Smooth muscle cell (in vitro differentiated cells): ENCODE measurements at regions not wholly inside any gene's neighbourhood (a gene's known extent, or its start where the extent isn't known, plus 50 kb on each side); places are given as distances from the start of the nearest gene placed in this dataset.

Experiments
- DNase-seq: peaks from one replicate; lab custom pipeline; 2025; ENCODE audit not compliant: unreplicated experiment; lab: John Stamatoyannopoulos, UW
- H2AFZ ChIP-seq: fragments of 200-600 bp; sonication (generic); 2 replicates; pipeline ENCODE4 v1.6.0; 2016; ENCODE audit warnings: antibody characterized with exemption, low read depth, mild to moderate bottlenecking
- H3F3A ChIP-seq: fragments of 200-600 bp; sonication (generic); 2 replicates; pipeline ENCODE4 v1.6.0; 2017; ENCODE audit warnings: antibody characterized with exemption, low read depth
- H3K27ac ChIP-seq: fragments of 200-600 bp; sonication (generic); 2 replicates; pipeline ENCODE4 v1.5.1; 2016; ENCODE audit warnings: low read depth, mild to moderate bottlenecking
- H3K27me3 ChIP-seq: fragments of 200-600 bp; sonication (generic); 2 replicates; pipeline ENCODE4 v1.6.1; 2016; ENCODE audit warnings: low read depth, mild to moderate bottlenecking
- H3K36me3 ChIP-seq: fragments of 200-600 bp; sonication (generic); 2 replicates; pipeline ENCODE4 v1.5.1; 2016; ENCODE audit warnings: low read depth
- H3K4me1 ChIP-seq: fragments of 200-600 bp; sonication (generic); 2 replicates; pipeline ENCODE4 v1.5.1; 2016; ENCODE audit warnings: low read depth
- H3K4me2 ChIP-seq: fragments of 200-600 bp; sonication (generic); 2 replicates; pipeline ENCODE4 v1.6.0; 2016; ENCODE audit warnings: mild to moderate bottlenecking
- H3K4me3 ChIP-seq: fragments of 200-600 bp; sonication (generic); 2 replicates; pipeline ENCODE4 v1.5.1; 2016; ENCODE audit warnings: mild to moderate bottlenecking
- H3K79me2 ChIP-seq: fragments of 200-600 bp; sonication (generic); 2 replicates; pipeline ENCODE4 v1.6.0; 2016; ENCODE audit warnings: low read depth, mild to moderate bottlenecking
- H3K9ac ChIP-seq: fragments of 200-600 bp; sonication (generic); 2 replicates; pipeline ENCODE4 v1.6.0; 2016; ENCODE audit warnings: low read depth
- H3K9me3 ChIP-seq: fragments of 200-600 bp; sonication (generic); replicated peaks from 2 replicates; pipeline ENCODE4 v1.5.1; 2016; ENCODE audit warnings: low read depth
- H4K20me1 ChIP-seq: fragments of 200-600 bp; sonication (generic); 2 replicates; pipeline ENCODE4 v1.6.0; 2016; ENCODE audit warnings: low read depth
- CTCF ChIP-seq: fragments of 200-600 bp; sonication (generic); IDR thresholded peaks from 2 replicates; pipeline ENCODE4 v1.5.1; 2017; ENCODE audit warnings: borderline replicate concordance, mild to moderate bottlenecking, antibody characterized with exemption; ENCODE audit not compliant: insufficient read depth, poor library complexity, severe bottlenecking
- WGBS: methylation state at CpG from one replicate; pipeline ENCODE4 v1.1.7; 2016; ENCODE audit warnings: low lambda C conversion rate; 5-methylcytosine and 5-hydroxymethylcytosine counted together

- Histone ChIP-seq H3K27me3 (no peaks in the 10 kb centered on the region), H3K4me2 (no peak overlapping the region), H3F3A (no peaks in the 10 kb centered on the region), H3K4me1 (no peaks in the 10 kb centered on the region), H3K9me3 (no peaks in the 10 kb centered on the region), H3K9ac (no peak overlapping the region), H2AFZ (no peak overlapping the region), H3K79me2 (no peaks in the 10 kb centered on the region), H3K36me3 (no peaks in the 10 kb centered on the region), H3K27ac (no peak overlapping the region), H3K4me3 (no peak overlapping the region), H4K20me1 (no peaks in the 10 kb centered on the region)
- TF ChIP-seq CTCF, result no peak
- WGBS, result 97% methylated on average over 3 of the region's 3 CpGs
- DNase-seq, result no peak
These were observed 73.5 kb downstream of the FASLG start for GRCh38 chr1:172732427-172732826.

- TF ChIP-seq CTCF, result no peak
These were observed 74.9 kb downstream of the FASLG start for GRCh38 chr1:172733815-172734214.

GRCh38 chr1:172738389-172738788 is 79.5 kb downstream of the FASLG start:
- Histone ChIP-seq H2AFZ (no peak overlapping the region), H3K27ac (no peak overlapping the region), H3K4me1 (no peaks in the 10 kb centered on the region), H3K9ac (no peak overlapping the region), H3K27me3 (no peaks in the 10 kb centered on the region), H3F3A (no peaks in the 10 kb centered on the region), H3K9me3 (no peaks in the 10 kb centered on the region), H3K36me3 (no peaks in the 10 kb centered on the region), H3K4me3 (no peak overlapping the region), H3K4me2 (no peak overlapping the region), H3K79me2 (no peaks in the 10 kb centered on the region), H4K20me1 (no peaks in the 10 kb centered on the region)
- TF ChIP-seq CTCF, result no peak
- no peak for DNase-seq
- 94% methylated on average over 2 of the region's 2 CpGs for WGBS

More at GRCh38 chr1:172733815-172734214, 74.9 kb downstream of the FASLG start:
- no peaks in the 10 kb centered on the region for H3K79me2 ChIP-seq
- H3K36me3 ChIP-seq, result no peaks in the 10 kb centered on the region
- H3K9ac ChIP-seq, result no peak overlapping the region
- H2AFZ ChIP-seq, result no peak overlapping the region
- H3K9me3 ChIP-seq, result no peaks in the 10 kb centered on the region
- no peak overlapping the region for H3K4me2 ChIP-seq
- no peaks in the 10 kb centered on the region for H3K4me1 ChIP-seq
- H3K27ac ChIP-seq, result no peak overlapping the region
- H3K27me3 ChIP-seq, result no peaks in the 10 kb centered on the region
- DNase-seq, result no peak
- no peaks in the 10 kb centered on the region for H4K20me1 ChIP-seq
- H3F3A ChIP-seq, result no peaks in the 10 kb centered on the region
- no peak overlapping the region for H3K4me3 ChIP-seq

GRCh38 chr1:172742599-172743500 is 83.9 kb downstream of the FASLG start:
- Histone ChIP-seq H3K4me3 (no peak overlapping the region), H3K9ac (no peak overlapping the region), H3K27ac (no peak overlapping the region), H4K20me1 (peaks cover 6% of the 10 kb centered on the region), H3K9me3 (no peaks in the 10 kb centered on the region), H3K79me2 (no peaks in the 10 kb centered on the region), H2AFZ (no peak overlapping the region), H3K36me3 (no peaks in the 10 kb centered on the region), H3K4me2 (no peak overlapping the region), H3F3A (peaks cover 18% of the 10 kb centered on the region), H3K4me1 (peaks cover 6% of the 10 kb centered on the region), H3K27me3 (no peaks in the 10 kb centered on the region)
- DNase-seq, result no peak
- WGBS, result 27% methylated on average over 8 of the region's 8 CpGs
- peak; percentile 81 for TF ChIP-seq CTCF
